Adrenal gland (tissue), 9 donors: ENCODE measurements at regions not wholly inside any gene's neighbourhood (a gene's known extent, or its start where the extent isn't known, plus 50 kb on each side); places are given as distances from the start of the nearest gene placed in this dataset.

Experiments
- DNase-seq, 7 donors: peaks; one replicate each; pipeline ENCODE4 v3.0.0-alpha.2; 2019 to 2020
- H3K27ac ChIP-seq, 5 donors: fragments of 200-600 bp; sonication (generic) in 4 of 5; 1 replicate in 3 of 5; 2 replicates in 2 of 5; pipeline versions ENCODE4 v1.5.1 to v1.8.0; 2016 to 2020; ENCODE audit warnings: mild to moderate bottlenecking in 1 of 5
- H3K27me3 ChIP-seq: fragments of 200-600 bp; 2 replicates; pipeline ENCODE4 v1.8.0; 2021
- H3K36me3 ChIP-seq, 2 donors: fragments of 200-600 bp; replicated peaks in 1 of 2; 1 replicate in 1 of 2; 2 replicates in 1 of 2; pipeline versions ENCODE4 v1.5.1 to v1.8.0; 2018 to 2022
- H3K4me1 ChIP-seq, 2 donors: fragments of 200-600 bp; replicated peaks in 1 of 2; 1 replicate in 1 of 2; 2 replicates in 1 of 2; pipeline versions ENCODE4 v1.5.1 to v1.8.0; 2018 to 2021
- H3K4me3 ChIP-seq, 4 donors: fragments of 200-600 bp; sonication (generic) in 3 of 4; one replicate each; pipeline ENCODE4 v1.5.1; 2016 to 2018
- H3K9me3 ChIP-seq, 3 donors: fragments of 200-600 bp; sonication (generic) in 1 of 3; replicated peaks in 1 of 3; 1 replicate in 2 of 3; 2 replicates in 1 of 3; pipeline versions ENCODE4 v1.5.1 to v1.8.0; 2016 to 2021
- POLR2A ChIP-seq, 2 donors: fragments of 450-650 bp; IDR thresholded peaks; one replicate each; pipeline ENCODE4 v1.6.1; 2017; ENCODE audit warnings: antibody characterized with exemption in 2 of 2, mild to moderate bottlenecking in 2 of 2, moderate library complexity in 1 of 2
- WGBS, 4 donors: extraction: QIAGEN DNeasy Blood & Tissue Kit in 2 of 4; methylation state at CpG; one replicate each; pipeline versions ENCODE4 v1.1.5 to v1.1.7; 2013 to 2017; 5-methylcytosine and 5-hydroxymethylcytosine counted together
- intact Hi-C, 2 donors: fragments of 100-400 bp; cut with DNase I; formaldehyde crosslinking; loops; one replicate each; pipeline versions ENCODE4 v1.14.1 to v1.15.0; 2022 to 2023
- TF ChIP-seq, protein P1 (sequence below), 6 experiments: fragments of 450-650 bp in 4 of 6; fragments of 200-600 bp in 2 of 6; sonication (generic) in 1 of 6; IDR thresholded peaks; 1 replicate in 5 of 6; 2 replicates in 1 of 6; pipeline versions ENCODE4 v1.5.1 to v1.8.0; 2016 to 2021; ENCODE audit warnings: antibody characterized with exemption in 6 of 6, mild to moderate bottlenecking in 2 of 6, moderate library complexity in 1 of 6
- donor health status: healthy with polysubstance abuse.
- donor health status: Bipolar disorder and iron deficiency.
- donor health status: DM: yes; HTN: yes; CAD: no.
- donor health status: DM: no; HTN: no; CAD: no.
- donor health status: DM: no; HTN: no; CAD: no.

DNA sequence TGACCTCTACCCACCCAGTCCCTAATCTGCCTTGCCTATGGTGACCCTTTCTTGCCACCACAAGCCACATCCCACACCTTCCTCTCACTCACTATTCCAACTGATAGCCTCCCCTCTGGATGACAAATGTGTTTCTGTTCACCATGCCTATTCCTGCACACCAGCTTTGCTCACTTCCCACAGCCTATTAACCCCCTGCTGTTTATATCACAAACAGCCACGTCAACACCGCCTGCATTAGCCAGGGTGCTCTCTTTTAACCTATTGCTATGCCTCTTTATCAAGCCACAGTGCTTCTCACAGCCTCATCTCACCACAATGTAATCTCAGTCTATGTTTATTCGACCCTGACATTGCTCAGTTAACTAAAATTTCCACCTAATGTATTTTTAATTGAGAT, 271.8 kb downstream of the SUCLG1 start:
- Histone ChIP-seq H3K27ac (no peak overlapping the region), H3K36me3 (no peaks in the 10 kb centered on the region), H3K4me1 (no peaks in the 10 kb centered on the region), H3K9me3 (no peaks in the 10 kb centered on the region), H3K4me3 (no peak overlapping the region), H3K27me3 (no peaks in the 10 kb centered on the region)
- intact Hi-C loops, result no loop called here
- DNase-seq, result no peak
- no peak for TF ChIP-seq POLR2A (IDR thresholded peaks at IDR 0.05)
- TF ChIP-seq, protein P1, sequence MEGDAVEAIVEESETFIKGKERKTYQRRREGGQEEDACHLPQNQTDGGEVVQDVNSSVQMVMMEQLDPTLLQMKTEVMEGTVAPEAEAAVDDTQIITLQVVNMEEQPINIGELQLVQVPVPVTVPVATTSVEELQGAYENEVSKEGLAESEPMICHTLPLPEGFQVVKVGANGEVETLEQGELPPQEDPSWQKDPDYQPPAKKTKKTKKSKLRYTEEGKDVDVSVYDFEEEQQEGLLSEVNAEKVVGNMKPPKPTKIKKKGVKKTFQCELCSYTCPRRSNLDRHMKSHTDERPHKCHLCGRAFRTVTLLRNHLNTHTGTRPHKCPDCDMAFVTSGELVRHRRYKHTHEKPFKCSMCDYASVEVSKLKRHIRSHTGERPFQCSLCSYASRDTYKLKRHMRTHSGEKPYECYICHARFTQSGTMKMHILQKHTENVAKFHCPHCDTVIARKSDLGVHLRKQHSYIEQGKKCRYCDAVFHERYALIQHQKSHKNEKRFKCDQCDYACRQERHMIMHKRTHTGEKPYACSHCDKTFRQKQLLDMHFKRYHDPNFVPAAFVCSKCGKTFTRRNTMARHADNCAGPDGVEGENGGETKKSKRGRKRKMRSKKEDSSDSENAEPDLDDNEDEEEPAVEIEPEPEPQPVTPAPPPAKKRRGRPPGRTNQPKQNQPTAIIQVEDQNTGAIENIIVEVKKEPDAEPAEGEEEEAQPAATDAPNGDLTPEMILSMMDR (IDR thresholded peaks at IDR 0.05), result no peak
- 54 to 56% (median 54%) methylated on average over 3 of the region's 3 CpGs for WGBS, 4 donors

DNA sequence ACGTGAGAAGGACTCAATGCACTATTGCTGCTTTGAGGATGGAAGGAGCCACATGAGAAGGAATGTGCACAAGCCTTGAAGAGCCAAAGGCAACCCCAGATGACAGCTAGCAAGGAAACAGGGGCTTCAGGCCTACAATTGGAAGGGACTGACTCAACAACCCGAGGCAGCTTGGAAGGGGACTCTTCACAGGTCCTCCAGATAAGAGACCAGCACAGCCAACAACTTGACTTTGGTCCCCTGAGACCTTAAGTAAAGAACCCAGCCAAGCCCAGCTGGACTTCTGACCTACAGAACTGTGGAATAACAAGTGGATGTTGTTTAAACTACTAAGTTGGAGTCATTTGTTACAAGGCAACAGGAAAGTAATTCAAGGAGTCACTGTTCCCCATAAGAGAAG, 277.2 kb downstream of the SUCLG1 start:
- Histone ChIP-seq H3K4me3 (no peak overlapping the region), H3K9me3 (no peaks in the 10 kb centered on the region), H3K4me1 (no peaks in the 10 kb centered on the region), H3K36me3 (no peaks in the 10 kb centered on the region), H3K27me3 (no peaks in the 10 kb centered on the region), H3K27ac (no peak overlapping the region)
- DNase-seq, result no peak
- intact Hi-C loops, result no loop called here
- 51 to 60% (median 59%) methylated on average over 2 of the region's 2 CpGs for WGBS, 4 donors
- TF ChIP-seq, protein P1 (IDR thresholded peaks at IDR 0.05), result no peak
- no peak for TF ChIP-seq POLR2A (IDR thresholded peaks at IDR 0.05)

DNA sequence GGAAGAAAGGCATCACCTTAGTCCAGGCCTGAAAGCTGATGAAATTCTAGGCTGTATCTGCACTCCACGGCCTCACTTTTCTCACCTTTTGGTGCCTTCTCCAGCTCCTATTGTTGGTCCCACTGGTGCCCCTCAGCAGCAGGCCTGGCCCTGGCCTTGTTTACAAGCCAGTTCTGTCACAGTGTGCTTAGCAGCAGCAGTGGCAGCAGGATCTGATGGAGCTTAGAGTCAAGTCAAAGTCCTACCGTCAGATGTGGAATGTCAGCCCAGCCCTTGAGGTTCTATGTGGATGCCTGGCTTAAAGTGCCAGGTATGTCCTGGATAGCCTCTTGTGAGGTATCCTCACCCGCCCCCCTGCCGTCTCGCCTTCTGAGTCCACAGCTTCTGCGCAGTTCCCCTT, 281.3 kb downstream of the SUCLG1 start:
- TF ChIP-seq, protein P1 (IDR thresholded peaks at IDR 0.05), result no peak
- TF ChIP-seq POLR2A (IDR thresholded peaks at IDR 0.05), result no peak
- H3K4me3 ChIP-seq, result no peak overlapping the region
- no peaks in the 10 kb centered on the region for H3K4me1 ChIP-seq
- H3K9me3 ChIP-seq, result no peaks in the 10 kb centered on the region
- intact Hi-C loops, result no loop called here
- no peak for DNase-seq
- no peaks in the 10 kb centered on the region for H3K36me3 ChIP-seq
- WGBS, 4 donors, result 76 to 78% (median 77%) methylated on average over 5 to 6 of the region's 6 CpGs
- no peak overlapping the region for H3K27ac ChIP-seq
- H3K27me3 ChIP-seq, result no peaks in the 10 kb centered on the region

DNA sequence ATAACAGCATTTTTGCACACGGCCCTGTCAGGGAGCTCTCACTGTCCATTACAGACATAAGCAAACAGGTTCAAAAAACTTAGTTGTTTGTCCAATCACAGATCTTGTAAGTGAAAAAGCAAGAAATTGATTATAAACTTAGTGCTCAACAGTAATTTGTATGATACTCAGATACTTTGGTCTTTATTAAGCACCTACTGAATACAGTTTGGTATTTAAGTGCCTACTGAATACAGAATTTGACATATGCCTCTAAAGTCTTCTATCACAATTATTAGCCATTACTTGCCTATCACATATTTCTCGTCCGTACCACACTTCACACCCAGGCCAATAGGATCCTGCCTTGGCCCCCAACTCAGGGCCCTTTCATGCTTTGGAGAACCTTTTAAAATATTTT, 283.1 kb downstream of the SUCLG1 start:
- intact Hi-C loops, result no loop called here
- H3K27ac ChIP-seq, result no peak overlapping the region
- no peak for DNase-seq
- no peaks in the 10 kb centered on the region for H3K27me3 ChIP-seq
- no peaks in the 10 kb centered on the region for H3K9me3 ChIP-seq
- no peaks in the 10 kb centered on the region for H3K4me1 ChIP-seq
- no peak for TF ChIP-seq POLR2A (IDR thresholded peaks at IDR 0.05)
- TF ChIP-seq, protein P1 (IDR thresholded peaks at IDR 0.05), result no peak
- 81 to 89% (median 87%) methylated on average over 3 of the region's 3 CpGs for WGBS, 4 donors
- no peak overlapping the region for H3K4me3 ChIP-seq
- H3K36me3 ChIP-seq, result no peaks in the 10 kb centered on the region
